HT-29 (cell line): ENCODE measurements at regions not wholly inside any gene's neighbourhood (a gene's known extent, or its start where the extent isn't known, plus 50 kb on each side); places are given as distances from the start of the nearest gene placed in this dataset.

Source experiments
- DNase-seq: peaks from one replicate; pipeline ENCODE4 v3.0.0-alpha.2; 2015; ENCODE audit warnings: low spot score

GRCh38 chr4:152269448-152270191, 266.3 kb downstream of the FBXW7 start:
- no peak for DNase-seq

- no peak for DNase-seq
Measured at GRCh38 chr4:152267811-152268210, 268.1 kb downstream of the FBXW7 start.

GRCh38 chr4:152266831-152267480, 268.9 kb downstream of the FBXW7 start:
- no peak for DNase-seq

- DNase-seq = no peak
Measured at GRCh38 chr4:152265149-152265621, 270.7 kb downstream of the FBXW7 start.

GRCh38 chr4:152264106-152264505, 271.8 kb downstream of the FBXW7 start:
- no peak for DNase-seq

- DNase-seq = no peak
Measured at GRCh38 chr4:152259866-152260265, 276.0 kb downstream of the FBXW7 start.

- no peak for DNase-seq
Measured at GRCh38 chr4:152258804-152259708, 276.8 kb downstream of the FBXW7 start.

GRCh38 chr4:152258391-152258790, 277.5 kb downstream of the FBXW7 start:
- DNase-seq = no peak

GRCh38 chr4:152257601-152258066, 278.3 kb downstream of the FBXW7 start:
- DNase-seq = no peak

- DNase-seq = no peak
Measured at GRCh38 chr4:152256996-152257395, 278.9 kb downstream of the FBXW7 start.

- no peak for DNase-seq
Measured at GRCh38 chr4:152255437-152255836, 280.5 kb downstream of the FBXW7 start.

GRCh38 chr4:152248347-152248746, 287.5 kb downstream of the FBXW7 start:
- no peak for DNase-seq

GRCh38 chr4:152247271-152247975, 288.5 kb downstream of the FBXW7 start:
- no peak for DNase-seq

- DNase-seq = no peak
Measured at GRCh38 chr4:152246659-152247058, 289.2 kb downstream of the FBXW7 start.

- no peak for DNase-seq
Measured at GRCh38 chr4:152245680-152246079, 290.2 kb downstream of the FBXW7 start.

- DNase-seq = no peak
Measured at GRCh38 chr4:152244659-152245058, 291.2 kb downstream of the FBXW7 start.

- DNase-seq = no peak
Measured at GRCh38 chr4:152243896-152244595, 291.8 kb downstream of the FBXW7 start.

- no peak for DNase-seq
Measured at GRCh38 chr4:152243206-152243605, 292.7 kb downstream of the FBXW7 start.

- DNase-seq = no peak
Measured at GRCh38 chr4:152240232-152240631, 295.7 kb downstream of the FBXW7 start.

- DNase-seq = no peak
Measured at GRCh38 chr4:152239216-152239615, 296.7 kb downstream of the FBXW7 start.
